Ovary (tissue), 7 donors: ENCODE measurements at regions not wholly inside any gene's neighbourhood (a gene's known extent, or its start where the extent isn't known, plus 50 kb on each side); places are given as distances from the start of the nearest gene placed in this dataset.
A peak's percentile ranks its signal among the peaks of the same experiment; 100 is the strongest.

Experiments
- DNase-seq, 5 donors: peaks; one replicate each; pipeline ENCODE4 v3.0.0-alpha.2; 2019 to 2020
- H3K27ac ChIP-seq, 2 donors: fragments of 200-600 bp; one replicate each; pipeline versions ENCODE4 v1.5.1 to v1.8.0; 2019 to 2022
- H3K27me3 ChIP-seq: fragments of 200-600 bp; one replicate; pipeline ENCODE4 v1.8.0; 2022
- H3K36me3 ChIP-seq: fragments of 200-600 bp; sonication (generic); one replicate; pipeline ENCODE4 v1.5.1; 2019
- H3K4me1 ChIP-seq: one replicate; pipeline ENCODE4 v1.8.1; 2013; ENCODE audit warnings: mild to moderate bottlenecking, moderate library complexity; ENCODE audit not compliant: insufficient read depth
- H3K4me3 ChIP-seq: fragments of 200-600 bp; sonication (generic); one replicate; pipeline ENCODE4 v1.5.1; 2017
- H3K9me3 ChIP-seq, 2 donors: fragments of 200-600 bp in 1 of 2; sonication (generic) in 1 of 2; one replicate each; pipeline versions ENCODE4 v1.5.1 to v1.8.1; 2013 to 2019; ENCODE audit warnings: mild to moderate bottlenecking in 1 of 2, moderate library complexity in 1 of 2
- CTCF ChIP-seq, 3 donors: fragments of 450-650 bp in 2 of 3; fragments of 200-600 bp in 1 of 3; IDR thresholded peaks; one replicate each; pipeline versions ENCODE4 v1.5.1 to v1.8.0; 2016 to 2022; ENCODE audit warnings: antibody characterized with exemption in 3 of 3, mild to moderate bottlenecking in 1 of 3
- EP300 ChIP-seq: sonication (generic); formaldehyde crosslinking; IDR thresholded peaks from one replicate; pipeline ENCODE4 v1.6.1; 2017; ENCODE audit warnings: antibody characterized with exemption
- POLR2A ChIP-seq: fragments of 450-650 bp; IDR thresholded peaks from one replicate; pipeline ENCODE4 v1.6.1; 2017; ENCODE audit warnings: antibody characterized with exemption, mild to moderate bottlenecking, moderate library complexity
- WGBS, 3 donors: extraction: QIAGEN DNeasy Blood & Tissue Kit in 1 of 3; methylation state at CpG; one replicate each; pipeline versions ENCODE4 v1.1.5 to v1.1.7; 2013 to 2017; 5-methylcytosine and 5-hydroxymethylcytosine counted together
- intact Hi-C, 4 donors: fragments of 100-400 bp; cut with DNase I; formaldehyde crosslinking; loops; one replicate each; pipeline versions ENCODE4 v1.11.0 to v1.15.1; 2022 to 2023
- donor health status: DM: no; HTN: no; CAD: no; lungs with moderate emphysema.
- donor health status: DM: no; HTN: no; CAD: no.
- donor health status: Bipolar disorder and iron deficiency.
- donor health status: DM: no; HTN: no; CAD: no.
- donor health status: DM: yes; HTN: yes; CAD: no.

GRCh38 chr6:169028343-169028742 is 225.3 kb downstream of the THBS2 start:
- 94 to 95% (median 94%) methylated on average over 3 of the region's 3 CpGs for WGBS, 3 donors
- Histone ChIP-seq H3K9me3 (no peaks in the 10 kb centered on the region), H3K27me3 (no peaks in the 10 kb centered on the region), H3K4me1 (no peaks in the 10 kb centered on the region), H3K4me3 (no peak overlapping the region), H3K27ac (no peak overlapping the region), H3K36me3 (no peaks in the 10 kb centered on the region)
- TF ChIP-seq EP300 (no peak), CTCF (IDR thresholded peaks at IDR 0.05) (no peak), POLR2A (no peak)
- intact Hi-C loops = no loop called here
- DNase-seq = no peak

- no peak overlapping the region for H3K4me3 ChIP-seq
- TF ChIP-seq EP300 (no peak), POLR2A (no peak), CTCF (IDR thresholded peaks at IDR 0.05) (no peak)
Observed at GRCh38 chr6:169026175-169026574, 227.5 kb downstream of the THBS2 start.

GRCh38 chr6:169024047-169024660 is 229.5 kb downstream of the THBS2 start:
- TF ChIP-seq CTCF (IDR thresholded peaks at IDR 0.05) (no peak), POLR2A (no peak), EP300 (no peak)
- H3K27ac ChIP-seq = no peak overlapping the region
- no peak overlapping the region for H3K4me3 ChIP-seq
- no peaks in the 10 kb centered on the region for H3K36me3 ChIP-seq
- H3K9me3 ChIP-seq = no peaks in the 10 kb centered on the region
- intact Hi-C loops = no loop called here
- 94 to 96% (median 95%) methylated on average over 50 to 54 of the region's 54 CpGs for WGBS, 3 donors
- DNase-seq = no peak
- H3K27me3 ChIP-seq = no peaks in the 10 kb centered on the region
- no peaks in the 10 kb centered on the region for H3K4me1 ChIP-seq

More at GRCh38 chr6:169026175-169026574, 227.5 kb downstream of the THBS2 start:
- no peaks in the 10 kb centered on the region for H3K9me3 ChIP-seq
- peak in 1 of 5 donors; percentile 53 for DNase-seq
- H3K27ac ChIP-seq = peak overlapping the region in 1 of 2 donors; percentile 47
- intact Hi-C loops = no loop called here
- no peaks in the 10 kb centered on the region for H3K27me3 ChIP-seq
- no peaks in the 10 kb centered on the region for H3K4me1 ChIP-seq
- no peaks in the 10 kb centered on the region for H3K36me3 ChIP-seq
- 9 to 19% (median 15%) methylated on average over 5 of the region's 5 CpGs for WGBS, 3 donors

- 90 to 92% (median 92%) methylated on average over 23 of the region's 23 CpGs for WGBS, 3 donors
- no peak for DNase-seq
- TF ChIP-seq POLR2A = no peak
- no peak for TF ChIP-seq CTCF (IDR thresholded peaks at IDR 0.05)
- intact Hi-C loops = no loop called here
- H3K27me3 ChIP-seq = no peaks in the 10 kb centered on the region
- no peaks in the 10 kb centered on the region for H3K9me3 ChIP-seq
- H3K27ac ChIP-seq = no peak overlapping the region
- no peaks in the 10 kb centered on the region for H3K36me3 ChIP-seq
- no peaks in the 10 kb centered on the region for H3K4me1 ChIP-seq
- no peak overlapping the region for H3K4me3 ChIP-seq
Observed at GRCh38 chr6:169023161-169023874, 230.3 kb downstream of the THBS2 start.
